WTC11 (cell line): ENCODE measurements at regions not wholly inside any gene's neighbourhood (a gene's known extent, or its start where the extent isn't known, plus 50 kb on each side); places are given as distances from the start of the nearest gene placed in this dataset.

Source experiments
- ATAC-seq: fragments of 200-7000 bp; cut with Tn5 transposase; 2 replicates; pipeline ENCODE4 v1.10.0; 2021; ENCODE audit warnings: mild to moderate bottlenecking, moderate library complexity
- CTCF ChIA-PET: fragments of 300-600 bp; sonication (Branson Sonifier 250); formaldehyde crosslinking; loops from one replicate; lab custom pipeline; 2021; ENCODE audit warnings: antibody characterized with exemption; lab: Charles Lee
- POLR2A ChIA-PET: fragments of 350-600 bp; sonication (Branson Sonifier 250); formaldehyde crosslinking; loops from one replicate; lab custom pipeline; 2021; ENCODE audit warnings: antibody characterized with exemption; lab: Charles Lee
- DNase-seq: peaks from one replicate; pipeline ENCODE4 v3.0.0; 2021; ENCODE audit warnings: low spot score
- H3K27ac Mint-ChIP-seq: 2 replicates; pipeline ENCODE4 v1.8.0; 2021; ENCODE audit warnings: mixed read lengths
- H3K27me3 Mint-ChIP-seq: 2 replicates; pipeline ENCODE4 v1.8.0; 2021; ENCODE audit warnings: low read depth, mild to moderate bottlenecking, moderate library complexity, mixed read lengths
- H3K36me3 Mint-ChIP-seq: 2 replicates; pipeline ENCODE4 v1.8.0; 2021; ENCODE audit warnings: mixed read lengths
- H3K4me1 Mint-ChIP-seq: 2 replicates; pipeline ENCODE4 v1.8.0; 2022; ENCODE audit warnings: mixed read lengths
- H3K4me3 Mint-ChIP-seq: 2 replicates; pipeline ENCODE4 v1.8.0; 2021; ENCODE audit warnings: mild to moderate bottlenecking, moderate library complexity, mixed read lengths
- H3K9me3 Mint-ChIP-seq: 2 replicates; pipeline ENCODE4 v1.8.0; 2021; ENCODE audit warnings: mixed read lengths
- AR ChIP-seq: fragments of 250-450 bp; sonication (Bioruptor Pico); IDR thresholded peaks from 2 replicates; pipeline ENCODE4 v1.9.0; 2021; ENCODE audit warnings: mild to moderate bottlenecking
- ATF1 ChIP-seq: sonication (generic); formaldehyde crosslinking; IDR thresholded peaks from 2 replicates; pipeline ENCODE4 v1.8.1; 2023; ENCODE audit warnings: mild to moderate bottlenecking, moderate library complexity, missing genetic modification reagents
- ATF2 ChIP-seq: sonication (generic); formaldehyde crosslinking; IDR thresholded peaks from 2 replicates; pipeline ENCODE4 v1.8.1; 2022; ENCODE audit warnings: low read depth, missing genetic modification reagents, borderline replicate concordance
- CBFB ChIP-seq: sonication (generic); formaldehyde crosslinking; IDR thresholded peaks from 2 replicates; pipeline ENCODE4 v1.8.1; 2022; ENCODE audit warnings: mild to moderate bottlenecking, low read depth, missing genetic modification reagents
- CREB1 ChIP-seq: sonication (generic); formaldehyde crosslinking; IDR thresholded peaks from 2 replicates; pipeline ENCODE4 v1.8.0; 2023; ENCODE audit warnings: mild to moderate bottlenecking, missing genetic modification reagents
- IRF2 ChIP-seq: sonication (generic); formaldehyde crosslinking; IDR thresholded peaks from 2 replicates; pipeline ENCODE4 v1.8.0; 2022; ENCODE audit warnings: low read depth, missing genetic modification reagents, borderline replicate concordance
- JAZF1 ChIP-seq: fragments of 250-450 bp; sonication (Bioruptor Pico); IDR thresholded peaks from 2 replicates; pipeline ENCODE4 v1.9.0; 2021; ENCODE audit warnings: moderate library complexity, mild to moderate bottlenecking, inconsistent platforms
- NFE2L1 ChIP-seq: sonication (generic); formaldehyde crosslinking; IDR thresholded peaks from 2 replicates; pipeline ENCODE4 v1.8.1; 2023; ENCODE audit warnings: missing genetic modification reagents
- OVOL2 ChIP-seq: fragments of 250-450 bp; sonication (Bioruptor Pico); IDR thresholded peaks from 2 replicates; pipeline ENCODE4 v1.9.0; 2021; ENCODE audit warnings: mild to moderate bottlenecking, borderline replicate concordance
- RORB ChIP-seq: fragments of 250-450 bp; sonication (Bioruptor Pico); IDR thresholded peaks from 2 replicates; pipeline ENCODE4 v1.9.0; 2021; ENCODE audit warnings: mild to moderate bottlenecking
- SMAD4 ChIP-seq: sonication (generic); formaldehyde crosslinking; IDR thresholded peaks from 2 replicates; pipeline ENCODE4 v1.8.0; 2022; ENCODE audit warnings: mild to moderate bottlenecking, missing genetic modification reagents
- SOX15 ChIP-seq: fragments of 250-450 bp; sonication (Bioruptor Pico); IDR thresholded peaks from 2 replicates; pipeline ENCODE4 v1.9.0; 2021; ENCODE audit warnings: mild to moderate bottlenecking
- TCF7 ChIP-seq: sonication (generic); formaldehyde crosslinking; IDR thresholded peaks from 2 replicates; pipeline ENCODE4 v1.8.0; 2022; ENCODE audit warnings: mild to moderate bottlenecking, low read depth, missing genetic modification reagents, moderate library complexity
- USF1 ChIP-seq: sonication (generic); formaldehyde crosslinking; IDR thresholded peaks from 2 replicates; pipeline ENCODE4 v1.8.0; 2022; ENCODE audit warnings: mild to moderate bottlenecking, missing genetic modification reagents
- ZNF671 ChIP-seq: fragments of 250-450 bp; sonication (Bioruptor Pico); IDR thresholded peaks from 2 replicates; pipeline ENCODE4 v1.8.0; 2021; ENCODE audit warnings: mild to moderate bottlenecking
- TF ChIP-seq, protein P1 (sequence below): sonication (generic); formaldehyde crosslinking; IDR thresholded peaks from 2 replicates; pipeline ENCODE4 v1.8.1; 2022; ENCODE audit warnings: low read depth, mild to moderate bottlenecking, moderate library complexity, missing genetic modification reagents, borderline replicate concordance
- TF ChIP-seq, protein P2 (sequence below): fragments of 250-450 bp; sonication (Bioruptor Pico); IDR thresholded peaks from 2 replicates; pipeline ENCODE4 v2.1.2; 2022; ENCODE audit warnings: mild to moderate bottlenecking, moderate library complexity

DNA sequence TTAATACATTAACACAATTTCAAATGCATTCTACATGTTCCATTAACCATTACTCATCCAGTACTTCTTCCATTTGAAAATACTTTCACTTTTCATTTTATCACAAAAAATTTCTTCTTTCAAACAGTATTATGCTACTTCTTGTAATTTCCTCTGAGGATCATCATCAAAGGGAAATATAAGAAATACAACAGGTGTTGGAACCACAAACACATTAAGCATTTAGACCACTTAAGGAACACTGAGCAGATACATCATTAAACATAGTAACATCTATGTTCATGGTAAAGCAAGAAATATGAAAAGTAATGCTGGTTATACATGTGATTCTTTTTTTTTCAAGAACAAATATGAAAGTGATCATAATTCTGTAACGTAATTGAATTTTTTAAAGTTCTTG is 2207.0 kb downstream of the ARAP2 start:
- ATAC-seq = no peak
- TF ChIP-seq ATF1 (CRISPR knock-in tag) = no peak
- no peak for TF ChIP-seq SOX15 (CRISPR knock-in tag)
- TF ChIP-seq USF1 (CRISPR knock-in tag) = no peak
- TF ChIP-seq ZNF671 (CRISPR knock-in tag) = no peak
- TF ChIP-seq, all 79 proteins: peak for 0
- no peak for DNase-seq
- Mint-ChIP-seq H3K9me3 (no peaks in the 10 kb centered on the region), H3K4me1 (no peaks in the 10 kb centered on the region), H3K4me3 (no peak overlapping the region), H3K27ac (no peak overlapping the region), H3K27me3 (no peaks in the 10 kb centered on the region), H3K36me3 (no peaks in the 10 kb centered on the region)
- ChIA-PET POLR2A (no interaction called here), CTCF (no interaction called here)

DNA sequence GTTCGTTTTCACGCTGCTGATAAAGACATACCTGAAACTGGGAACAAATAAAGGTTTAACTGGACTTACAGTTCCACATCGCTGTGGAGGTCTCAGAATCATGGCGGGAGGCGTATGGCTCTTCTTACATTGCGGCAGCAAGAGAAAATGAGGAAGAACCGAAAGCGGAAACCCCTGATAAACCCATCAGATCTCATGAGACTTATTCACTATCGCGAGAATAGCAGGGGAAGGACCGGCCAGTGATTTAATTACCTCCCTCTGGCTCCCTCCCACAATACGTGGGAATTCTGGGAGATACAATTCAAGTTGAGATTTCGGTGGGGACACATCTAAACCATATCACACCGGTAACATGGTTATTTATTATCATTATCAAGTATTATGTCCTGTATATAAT is 2204.5 kb downstream of the ARAP2 start:
- no peaks in the 10 kb centered on the region for H3K9me3 Mint-ChIP-seq
- H3K27ac Mint-ChIP-seq = no peak overlapping the region
- H3K36me3 Mint-ChIP-seq = no peaks in the 10 kb centered on the region
- no peak for DNase-seq
- H3K4me3 Mint-ChIP-seq = no peak overlapping the region
- CTCF ChIA-PET = no interaction called here
- no peak for TF ChIP-seq TCF7 (CRISPR knock-in tag)
- TF ChIP-seq, protein P1, sequence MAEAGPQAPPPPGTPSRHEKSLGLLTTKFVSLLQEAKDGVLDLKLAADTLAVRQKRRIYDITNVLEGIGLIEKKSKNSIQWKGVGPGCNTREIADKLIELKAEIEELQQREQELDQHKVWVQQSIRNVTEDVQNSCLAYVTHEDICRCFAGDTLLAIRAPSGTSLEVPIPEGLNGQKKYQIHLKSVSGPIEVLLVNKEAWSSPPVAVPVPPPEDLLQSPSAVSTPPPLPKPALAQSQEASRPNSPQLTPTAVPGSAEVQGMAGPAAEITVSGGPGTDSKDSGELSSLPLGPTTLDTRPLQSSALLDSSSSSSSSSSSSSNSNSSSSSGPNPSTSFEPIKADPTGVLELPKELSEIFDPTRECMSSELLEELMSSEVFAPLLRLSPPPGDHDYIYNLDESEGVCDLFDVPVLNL (CRISPR knock-in tag) = no peak
- no peak for TF ChIP-seq AR (CRISPR knock-in tag)
- TF ChIP-seq, protein P2, sequence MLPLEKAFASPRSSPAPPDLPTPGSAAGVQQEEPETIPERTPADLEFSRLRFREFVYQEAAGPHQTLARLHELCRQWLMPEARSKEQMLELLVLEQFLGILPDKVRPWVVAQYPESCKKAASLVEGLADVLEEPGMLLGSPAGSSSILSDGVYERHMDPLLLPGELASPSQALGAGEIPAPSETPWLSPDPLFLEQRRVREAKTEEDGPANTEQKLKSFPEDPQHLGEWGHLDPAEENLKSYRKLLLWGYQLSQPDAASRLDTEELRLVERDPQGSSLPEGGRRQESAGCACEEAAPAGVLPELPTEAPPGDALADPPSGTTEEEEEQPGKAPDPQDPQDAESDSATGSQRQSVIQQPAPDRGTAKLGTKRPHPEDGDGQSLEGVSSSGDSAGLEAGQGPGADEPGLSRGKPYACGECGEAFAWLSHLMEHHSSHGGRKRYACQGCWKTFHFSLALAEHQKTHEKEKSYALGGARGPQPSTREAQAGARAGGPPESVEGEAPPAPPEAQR (CRISPR knock-in tag) = no peak
- TF ChIP-seq JAZF1 (CRISPR knock-in tag) = no peak
- TF ChIP-seq, all 79 proteins: peak for 0
- Mint-ChIP-seq H3K4me1 (no peaks in the 10 kb centered on the region), H3K27me3 (no peaks in the 10 kb centered on the region)
- ATAC-seq = no peak
- POLR2A ChIA-PET = no interaction called here

GRCh38 chr4:34043131-34043530 is 2201.2 kb downstream of the ARAP2 start:
- no peak overlapping the region for H3K27ac Mint-ChIP-seq
- no peak overlapping the region for H3K4me3 Mint-ChIP-seq
- DNase-seq (no peak), ATAC-seq (no peak)
- CTCF ChIA-PET = no interaction called here
- peaks cover 8% of the 10 kb centered on the region for H3K4me1 Mint-ChIP-seq
- H3K27me3 Mint-ChIP-seq = no peaks in the 10 kb centered on the region
- POLR2A ChIA-PET = no interaction called here
- no peak for TF ChIP-seq SMAD4
- TF ChIP-seq IRF2 (CRISPR knock-in tag) = no peak
- TF ChIP-seq CBFB = no peak
- no peak for TF ChIP-seq NFE2L1 (CRISPR knock-in tag)
- TF ChIP-seq CREB1 (CRISPR knock-in tag) = no peak
- no peak for TF ChIP-seq OVOL2 (CRISPR knock-in tag)
- TF ChIP-seq RORB (CRISPR knock-in tag) = no peak
- TF ChIP-seq ATF2 = no peak
- no peaks in the 10 kb centered on the region for H3K36me3 Mint-ChIP-seq
- H3K9me3 Mint-ChIP-seq = no peaks in the 10 kb centered on the region
